Lung microvascular endothelial cell (primary cell): ENCODE measurements at regions not wholly inside any gene's neighbourhood (a gene's known extent, or its start where the extent isn't known, plus 50 kb on each side); places are given as distances from the start of the nearest gene placed in this dataset.

Source experiments
- DNase-seq, 2 donors: peaks; one replicate each; pipeline versions ENCODE4 v3.0.0 to v3.0.0-alpha.2; 2010; ENCODE audit warnings: low read depth in 2 of 2

DNA sequence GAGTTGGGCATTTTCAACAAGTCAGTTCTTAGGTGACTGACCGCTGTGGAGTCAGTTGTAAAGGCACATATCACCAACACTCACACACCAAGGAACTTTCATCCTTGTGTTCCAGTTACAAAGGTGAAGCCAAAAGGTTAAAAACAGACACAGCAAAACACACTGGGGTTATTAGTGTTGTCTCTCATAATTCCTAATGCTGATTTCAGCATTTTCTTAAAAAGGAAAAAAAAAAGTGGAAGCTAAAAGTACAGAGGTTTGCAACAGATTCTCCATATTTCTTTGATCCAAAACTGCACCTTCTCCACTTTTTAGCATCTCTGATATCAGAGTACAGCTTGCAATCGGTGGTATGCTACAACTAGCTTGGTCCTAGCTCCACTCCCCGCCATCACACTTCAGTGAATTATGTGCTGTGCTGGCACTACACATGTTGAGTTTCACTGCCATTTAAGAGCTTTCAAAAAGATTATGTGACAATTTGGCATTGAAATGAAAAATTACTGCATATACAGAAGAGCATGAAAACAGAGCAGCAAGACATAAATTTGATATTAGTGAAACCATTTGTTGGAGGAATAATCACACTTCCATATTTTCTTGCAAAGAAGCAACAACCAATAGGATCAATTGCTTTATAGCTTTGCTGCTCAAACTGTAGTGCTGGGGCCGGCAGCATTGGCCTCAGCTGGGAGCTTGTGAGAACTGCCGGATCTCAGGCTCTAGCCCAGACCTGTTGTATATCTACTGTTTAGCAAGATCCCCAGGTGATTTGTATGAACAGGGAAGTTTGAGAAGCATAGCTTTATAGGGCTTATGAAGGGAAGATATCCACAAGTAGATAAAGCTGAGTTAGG is 62.3 kb upstream of the DAPL1 start:
- DNase-seq = no peak

DNA sequence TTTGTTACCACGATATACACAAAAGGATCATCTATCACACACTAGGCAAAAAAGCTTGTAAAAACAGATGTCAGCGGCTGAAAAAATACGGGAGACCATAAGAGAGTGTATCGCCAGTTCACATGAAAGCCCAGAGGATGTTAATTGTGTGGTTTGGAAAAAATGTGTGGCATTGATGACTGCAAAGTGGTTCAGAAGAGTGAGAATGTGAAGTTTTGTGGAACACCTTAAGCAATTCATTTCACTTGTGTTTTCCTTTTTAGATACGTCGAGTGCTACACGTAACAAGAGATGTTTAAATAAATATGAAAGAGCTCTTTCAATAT is 61.7 kb upstream of the DAPL1 start:
- no peak for DNase-seq

DNA sequence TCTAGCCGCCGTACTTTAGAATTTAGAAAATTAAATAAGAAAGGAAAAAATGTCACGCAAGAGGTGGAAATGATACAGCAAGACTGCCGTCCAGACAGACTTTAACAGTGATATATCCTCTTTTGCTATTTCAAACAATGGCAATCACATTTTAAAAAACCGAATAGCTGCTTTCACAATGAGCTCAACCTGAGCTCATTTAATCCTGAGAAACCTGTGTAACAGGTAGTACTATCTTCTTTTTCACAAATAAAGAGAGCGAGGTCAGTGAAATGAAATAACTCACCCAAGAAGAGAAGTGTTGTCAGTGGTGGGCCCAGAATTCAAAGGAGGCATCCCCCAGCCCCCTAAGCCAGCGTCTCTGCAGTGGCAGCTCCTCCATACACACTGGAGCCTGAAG is 60.7 kb upstream of the DAPL1 start:
- no peak for DNase-seq

DNA sequence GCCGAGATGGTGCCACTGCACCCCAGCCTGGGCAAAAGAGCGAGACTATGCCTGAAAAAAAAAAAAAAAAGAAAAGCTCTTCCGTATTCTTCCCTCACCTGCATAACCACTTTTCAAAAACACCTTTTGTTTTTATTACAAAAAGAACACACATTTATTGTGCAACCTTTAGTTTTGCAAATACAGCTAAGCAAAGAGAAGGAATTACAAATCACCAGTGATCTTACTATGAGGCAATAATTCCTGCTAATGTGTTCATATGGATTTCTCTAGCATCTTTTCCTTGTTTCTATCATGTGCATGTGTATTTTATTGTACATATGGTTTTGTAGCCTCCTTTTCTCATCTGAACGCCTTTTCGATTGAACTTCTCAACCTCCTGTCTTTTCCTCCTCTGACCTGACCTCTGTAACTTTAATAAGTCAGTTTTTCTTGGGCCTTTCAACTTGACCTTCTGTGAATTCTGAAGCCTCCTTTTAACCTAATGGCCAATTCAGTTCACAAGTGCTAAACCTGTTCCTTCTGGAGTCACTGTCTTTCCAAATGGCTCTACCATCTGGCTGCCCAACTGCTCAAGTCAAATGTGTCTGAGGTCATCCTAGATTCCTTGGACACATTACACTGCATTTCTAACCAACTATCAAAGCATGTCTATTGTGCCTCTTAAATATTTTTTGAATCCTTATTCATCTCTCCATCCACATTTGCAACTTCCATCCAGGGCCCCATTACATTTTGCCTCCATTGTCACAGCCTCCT is 59.1 kb upstream of the DAPL1 start:
- DNase-seq = no peak

DNA sequence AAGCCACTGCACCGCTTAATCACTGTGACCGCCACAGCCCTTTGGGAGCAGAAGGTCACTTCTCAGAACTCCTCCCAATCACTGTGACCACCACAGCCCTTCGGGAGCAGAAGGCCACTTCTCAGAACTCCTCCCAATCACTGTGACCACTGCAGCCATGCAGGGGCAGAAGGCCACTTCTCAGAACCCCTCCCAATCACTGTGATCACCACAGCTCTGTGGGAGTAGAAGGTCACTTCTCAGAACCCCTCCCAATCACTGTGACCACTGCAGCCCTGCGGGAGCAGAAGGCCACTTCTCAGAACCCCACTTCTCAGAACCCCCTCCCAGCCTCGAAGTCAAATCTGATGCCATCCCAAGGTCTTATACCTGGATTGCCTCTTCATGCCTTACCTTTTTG is 56.8 kb upstream of the DAPL1 start:
- no peak for DNase-seq

DNA sequence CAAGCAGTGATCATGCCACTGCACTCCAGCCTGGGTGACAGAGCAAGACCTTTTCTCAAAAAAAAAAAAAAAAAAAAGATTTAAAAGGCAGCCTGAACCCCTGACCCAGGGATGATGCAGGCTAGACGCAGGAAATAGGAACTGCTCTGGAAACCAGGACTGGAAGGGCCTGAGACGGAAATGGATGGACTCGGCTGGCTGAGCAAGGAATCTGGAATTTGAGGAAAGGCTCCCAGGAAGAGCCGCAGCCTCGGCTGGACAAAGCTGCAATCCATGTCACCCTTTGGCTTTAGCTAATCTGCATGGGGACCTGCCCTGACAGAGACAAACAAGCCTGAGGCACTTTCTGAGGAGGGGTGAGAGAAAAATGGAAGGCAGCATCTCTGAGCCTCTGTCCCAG is 55.0 kb upstream of the DAPL1 start:
- DNase-seq = peak in 1 of 2 donors; percentile 33

DNA sequence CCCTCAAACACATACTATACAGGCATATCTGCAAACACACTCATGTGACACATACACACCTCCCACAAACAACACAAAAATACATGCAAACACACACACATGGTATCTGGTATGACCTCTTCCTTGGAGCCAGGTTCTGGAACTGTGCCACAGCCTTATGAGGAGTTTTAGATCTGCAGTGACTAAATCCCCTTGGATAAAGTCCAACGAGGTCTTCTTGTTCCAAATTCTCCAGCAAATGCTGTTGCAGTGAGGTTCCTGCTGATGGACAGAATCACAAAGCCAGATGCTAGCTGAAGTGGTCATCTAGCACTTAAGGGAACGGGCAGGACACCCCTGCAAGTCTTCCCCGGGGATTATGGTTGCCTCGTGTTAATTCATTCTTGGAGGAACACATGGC is 54.5 kb upstream of the DAPL1 start:
- DNase-seq = peak in 1 of 2 donors; percentile 50

DNA sequence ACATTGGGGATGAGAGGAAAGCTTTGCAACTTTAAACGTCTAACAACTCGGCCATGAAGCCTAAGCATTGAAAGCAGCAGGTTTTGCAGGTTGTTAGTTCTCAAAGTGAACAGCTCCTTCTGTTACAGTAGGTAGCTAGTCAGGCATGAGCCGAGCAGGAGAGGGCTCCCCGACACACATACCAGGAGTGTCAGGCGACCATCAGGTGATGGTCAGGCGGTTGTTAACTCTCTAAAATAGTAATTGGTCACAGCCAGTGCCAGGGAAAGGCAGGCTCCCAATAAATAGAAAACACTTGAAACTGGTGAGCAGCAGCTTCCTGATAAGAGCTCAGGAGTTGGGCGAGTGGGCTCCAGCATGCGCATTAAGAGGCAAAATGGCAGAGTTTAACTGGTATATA is 53.5 kb upstream of the DAPL1 start:
- DNase-seq = no peak

DNA sequence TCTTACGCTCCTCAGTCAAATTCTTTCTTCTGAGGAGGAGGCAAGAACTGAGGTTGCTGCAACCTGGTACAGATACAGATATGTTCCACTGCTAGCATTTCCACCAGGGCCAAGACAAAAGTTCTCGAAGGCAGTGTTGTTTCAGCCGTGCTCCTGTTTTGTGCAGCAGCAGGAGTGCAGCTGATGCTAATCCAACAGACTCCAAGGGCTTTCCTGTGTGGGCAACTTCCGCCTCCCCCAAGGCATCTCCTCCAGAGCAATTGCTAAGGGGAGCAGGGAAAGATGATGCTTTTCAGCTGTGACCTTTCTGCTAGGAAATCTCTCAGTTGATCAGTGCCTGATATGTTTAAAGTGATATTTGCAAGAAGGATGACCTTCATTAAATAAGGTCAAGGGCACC is 52.6 kb upstream of the DAPL1 start:
- DNase-seq = no peak

DNA sequence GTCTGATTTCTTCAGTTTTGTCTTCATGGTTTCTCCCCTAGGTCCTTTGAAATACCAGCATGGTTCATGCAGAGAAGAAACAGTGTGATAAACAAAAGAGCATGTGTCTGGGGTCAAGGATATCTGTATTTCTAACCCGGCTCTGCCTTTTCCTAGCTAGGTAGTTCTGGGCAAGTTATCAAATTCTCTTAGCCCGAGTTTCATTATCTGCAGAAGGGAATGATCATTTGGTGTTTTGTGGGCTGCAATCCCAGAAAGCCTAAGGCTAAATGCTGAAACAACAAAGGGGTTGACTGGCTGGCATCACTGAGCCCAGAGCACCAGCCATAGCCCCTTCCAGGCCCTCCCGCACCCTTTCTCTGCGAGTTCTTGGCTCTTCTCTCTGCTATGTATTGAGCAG is 51.7 kb upstream of the DAPL1 start:
- DNase-seq = no peak

DNA sequence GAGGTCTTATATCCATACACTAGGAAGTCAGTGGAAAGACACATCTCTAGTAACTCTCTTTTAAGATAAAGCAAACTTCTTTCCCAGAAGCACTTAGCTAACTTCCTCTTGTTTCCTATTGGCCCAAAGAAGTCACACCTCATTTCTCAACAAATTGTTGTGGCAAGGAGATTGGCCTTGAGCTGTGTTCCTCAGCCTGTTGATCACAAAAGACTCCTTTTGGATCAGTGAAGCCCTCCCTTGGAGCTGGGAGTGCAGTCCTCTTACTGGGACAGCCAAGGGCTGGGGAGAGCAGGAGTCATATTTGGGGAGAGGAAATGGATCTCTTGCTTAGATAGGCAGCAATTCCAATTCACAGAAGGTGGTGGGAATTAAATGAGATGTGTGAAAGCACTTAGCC is 51.2 kb upstream of the DAPL1 start:
- no peak for DNase-seq

DNA sequence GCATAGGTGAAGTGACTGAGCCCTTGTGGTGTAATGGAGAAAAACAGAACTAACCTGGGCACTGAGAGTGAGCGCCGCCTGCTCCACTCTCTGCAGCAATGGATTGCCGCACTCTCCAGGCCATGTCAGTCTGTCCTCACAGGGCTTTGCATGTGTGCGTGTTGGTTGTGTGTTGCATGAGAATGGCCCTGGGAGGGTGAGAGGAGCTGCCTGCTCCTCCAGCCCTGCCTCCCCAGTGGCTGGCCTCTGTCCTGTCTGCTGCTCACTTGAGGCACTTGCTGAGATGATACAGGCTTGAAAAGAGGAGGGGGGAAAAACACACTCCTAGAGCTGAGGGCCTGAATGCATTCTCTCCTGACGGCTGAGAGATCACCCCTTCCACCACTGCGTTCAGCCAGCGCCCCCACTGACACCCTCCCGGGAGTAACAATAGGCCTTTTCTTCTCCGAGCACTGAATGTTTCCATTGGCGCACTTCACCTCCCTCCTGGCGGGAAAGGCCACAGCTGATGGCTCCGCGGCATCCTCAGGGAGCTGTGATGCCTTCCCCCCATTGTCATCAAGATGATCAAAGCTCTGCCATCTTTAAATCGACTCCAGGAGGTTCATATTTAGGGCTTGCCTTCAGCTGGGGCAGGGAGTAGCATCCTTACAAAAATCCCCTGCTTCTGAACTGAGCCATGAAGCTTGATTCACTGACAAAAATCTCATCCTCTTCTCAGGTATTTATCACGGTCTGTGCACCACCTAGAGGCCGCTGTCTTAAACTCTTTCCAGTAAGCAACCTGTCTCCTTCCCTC is 49.9 kb upstream of the DAPL1 start:
- peak; percentile 77 to 86 for DNase-seq
